SU-DHL-6 (cell line): ENCODE measurements at regions not wholly inside any gene's neighbourhood (a gene's known extent, or its start where the extent isn't known, plus 50 kb on each side); places are given as distances from the start of the nearest gene placed in this dataset.

ENCODE experiments used
- H2AFZ ChIP-seq: fragments of 200-600 bp; sonication (generic); 2 replicates; pipeline ENCODE4 v1.6.1; 2014; ENCODE audit warnings: low read depth, mild to moderate bottlenecking, moderate library complexity, mixed read lengths, antibody characterized with exemption, low read length; ENCODE audit not compliant: severe bottlenecking
- H3F3A ChIP-seq: fragments of 200-600 bp; shearing (Covaris generic); 2 replicates; pipeline ENCODE4 v1.6.0; 2016; ENCODE audit warnings: antibody characterized with exemption, mild to moderate bottlenecking; ENCODE audit not compliant: insufficient read depth
- H3K27ac ChIP-seq: fragments of 200-600 bp; sonication (generic); 2 replicates; pipeline ENCODE4 v1.5.1; 2016; ENCODE audit warnings: low read depth, mild to moderate bottlenecking, low read length, moderate library complexity, mixed read lengths
- H3K27me3 ChIP-seq: fragments of 200-600 bp; sonication (generic), shearing (Covaris generic); 2 replicates; pipeline ENCODE4 v1.6.0; 2014; ENCODE audit warnings: mild to moderate bottlenecking, low read length
- H3K36me3 ChIP-seq: fragments of 200-600 bp; sonication (generic); 2 replicates; pipeline ENCODE4 v1.6.1; 2014; ENCODE audit warnings: mild to moderate bottlenecking, low read length, mixed read lengths
- H3K4me2 ChIP-seq: fragments of 300-600, 200-600 bp; shearing (Covaris generic), sonication (generic); 2 replicates; pipeline ENCODE4 v1.6.0; 2014; ENCODE audit warnings: low read length, low read depth, mild to moderate bottlenecking; ENCODE audit not compliant: poor library complexity, severe bottlenecking
- H3K4me3 ChIP-seq: fragments of 200-600 bp; sonication (generic); 2 replicates; pipeline ENCODE4 v1.5.1; 2014; ENCODE audit warnings: antibody characterized with exemption, low read length, mild to moderate bottlenecking, mixed read lengths; ENCODE audit not compliant: insufficient read depth, poor library complexity, severe bottlenecking
- H3K79me2 ChIP-seq: fragments of 200-600 bp; sonication (generic); 2 replicates; pipeline ENCODE4 v1.6.1; 2014; ENCODE audit warnings: mild to moderate bottlenecking, low read length, moderate library complexity; ENCODE audit not compliant: insufficient read depth
- H3K9ac ChIP-seq: fragments of 200-600 bp; sonication (generic); 2 replicates; pipeline ENCODE4 v1.7.0; 2014; ENCODE audit warnings: mild to moderate bottlenecking, low read length
- H3K9me2 ChIP-seq: fragments of 200-600 bp; sonication (generic); replicated peaks from 2 replicates; pipeline ENCODE4 v1.6.1; 2014; ENCODE audit warnings: low read length; ENCODE audit not compliant: insufficient read depth
- H3K9me3 ChIP-seq: fragments of 200-600 bp; sonication (generic); 2 replicates; pipeline ENCODE4 v1.6.1; 2014; ENCODE audit warnings: low read length, mixed read lengths; ENCODE audit not compliant: insufficient read depth
- H4K20me1 ChIP-seq: fragments of 200-600 bp; sonication (generic); 2 replicates; pipeline ENCODE4 v1.6.1; 2014; ENCODE audit warnings: low read depth, mild to moderate bottlenecking, antibody characterized with exemption, low read length, moderate library complexity, mixed read lengths
- CTCF ChIP-seq: fragments of 200-600 bp; sonication (generic); IDR thresholded peaks from one replicate; pipeline ENCODE4 v1.5.1; 2017; ENCODE audit warnings: antibody characterized with exemption, mild to moderate bottlenecking, low read length, moderate library complexity; ENCODE audit not compliant: insufficient read depth, poor library complexity, severe bottlenecking
- EZH2phosphoT487 ChIP-seq: fragments of 200-600 bp; sonication (generic), shearing (Covaris generic); conservative IDR thresholded peaks from 2 replicates; pipeline ENCODE4 v1.6.1; 2018; ENCODE audit warnings: mild to moderate bottlenecking, antibody characterized with exemption, low read length, moderate library complexity, mixed read lengths

GRCh38 chr5:40271476-40271875 is 408.2 kb upstream of the PTGER4 start:
- no peaks in the 10 kb centered on the region for H3K36me3 ChIP-seq

GRCh38 chr5:40270274-40270845 is 409.4 kb upstream of the PTGER4 start:
- H3K9me2 ChIP-seq, result no peaks in the 10 kb centered on the region
- TF ChIP-seq EZH2phosphoT487, result no peak
- TF ChIP-seq CTCF, result no peak

More at GRCh38 chr5:40271476-40271875, 408.2 kb upstream of the PTGER4 start:
- no peak overlapping the region for H3K27ac ChIP-seq
- H3F3A ChIP-seq, result no peaks in the 10 kb centered on the region
- no peaks in the 10 kb centered on the region for H3K9me2 ChIP-seq
- no peaks in the 10 kb centered on the region for H4K20me1 ChIP-seq
- H3K4me2 ChIP-seq, result no peak overlapping the region
- H3K79me2 ChIP-seq, result no peaks in the 10 kb centered on the region
- no peak overlapping the region for H3K9ac ChIP-seq
- no peaks in the 10 kb centered on the region for H3K27me3 ChIP-seq
- no peak overlapping the region for H2AFZ ChIP-seq
- no peak overlapping the region for H3K4me3 ChIP-seq
- TF ChIP-seq EZH2phosphoT487 (no peak), CTCF (no peak)
- H3K9me3 ChIP-seq, result no peaks in the 10 kb centered on the region

GRCh38 chr5:40268088-40268487 is 411.6 kb upstream of the PTGER4 start:
- Histone ChIP-seq H3K27ac (no peak overlapping the region), H4K20me1 (no peaks in the 10 kb centered on the region), H3K4me2 (no peak overlapping the region), H3K79me2 (no peaks in the 10 kb centered on the region), H3K9ac (no peak overlapping the region), H2AFZ (no peak overlapping the region), H3K4me3 (no peak overlapping the region), H3K9me2 (no peaks in the 10 kb centered on the region), H3K36me3 (no peaks in the 10 kb centered on the region), H3K9me3 (no peaks in the 10 kb centered on the region), H3F3A (no peaks in the 10 kb centered on the region), H3K27me3 (no peaks in the 10 kb centered on the region)
- TF ChIP-seq CTCF (no peak), EZH2phosphoT487 (no peak)

More at GRCh38 chr5:40270274-40270845, 409.4 kb upstream of the PTGER4 start:
- Histone ChIP-seq H4K20me1 (no peaks in the 10 kb centered on the region), H3K9me3 (no peaks in the 10 kb centered on the region), H3K79me2 (no peaks in the 10 kb centered on the region), H3K36me3 (no peaks in the 10 kb centered on the region), H3K27ac (no peak overlapping the region), H3K9ac (no peak overlapping the region), H3K27me3 (no peaks in the 10 kb centered on the region), H3K4me3 (no peak overlapping the region), H3K4me2 (no peak overlapping the region), H3F3A (no peaks in the 10 kb centered on the region), H2AFZ (no peak overlapping the region)
